WTC11 (cell line): ENCODE measurements at regions not wholly inside any gene's neighbourhood (a gene's known extent, or its start where the extent isn't known, plus 50 kb on each side); places are given as distances from the start of the nearest gene placed in this dataset.

Experiments used
- ATAC-seq: fragments of 200-7000 bp; cut with Tn5 transposase; 2 replicates; pipeline ENCODE4 v1.10.0; 2021; ENCODE audit warnings: mild to moderate bottlenecking, moderate library complexity
- CTCF ChIA-PET: fragments of 300-600 bp; sonication (Branson Sonifier 250); formaldehyde crosslinking; loops from one replicate; lab custom pipeline; 2021; ENCODE audit warnings: antibody characterized with exemption; lab: Charles Lee
- POLR2A ChIA-PET: fragments of 350-600 bp; sonication (Branson Sonifier 250); formaldehyde crosslinking; loops from one replicate; lab custom pipeline; 2021; ENCODE audit warnings: antibody characterized with exemption; lab: Charles Lee
- DNase-seq: peaks from one replicate; pipeline ENCODE4 v3.0.0; 2021; ENCODE audit warnings: low spot score
- H3K27ac Mint-ChIP-seq: 2 replicates; pipeline ENCODE4 v1.8.0; 2021; ENCODE audit warnings: mixed read lengths
- H3K27me3 Mint-ChIP-seq: 2 replicates; pipeline ENCODE4 v1.8.0; 2021; ENCODE audit warnings: low read depth, mild to moderate bottlenecking, moderate library complexity, mixed read lengths
- H3K36me3 Mint-ChIP-seq: 2 replicates; pipeline ENCODE4 v1.8.0; 2021; ENCODE audit warnings: mixed read lengths
- H3K4me1 Mint-ChIP-seq: 2 replicates; pipeline ENCODE4 v1.8.0; 2022; ENCODE audit warnings: mixed read lengths
- H3K4me3 Mint-ChIP-seq: 2 replicates; pipeline ENCODE4 v1.8.0; 2021; ENCODE audit warnings: mild to moderate bottlenecking, moderate library complexity, mixed read lengths
- H3K9me3 Mint-ChIP-seq: 2 replicates; pipeline ENCODE4 v1.8.0; 2021; ENCODE audit warnings: mixed read lengths
- ATF2 ChIP-seq: sonication (generic); formaldehyde crosslinking; IDR thresholded peaks from 2 replicates; pipeline ENCODE4 v1.8.1; 2022; ENCODE audit warnings: low read depth, missing genetic modification reagents, borderline replicate concordance
- CBFB ChIP-seq: sonication (generic); formaldehyde crosslinking; IDR thresholded peaks from 2 replicates; pipeline ENCODE4 v1.8.1; 2022; ENCODE audit warnings: mild to moderate bottlenecking, low read depth, missing genetic modification reagents
- ELF4 ChIP-seq: sonication (generic); formaldehyde crosslinking; IDR thresholded peaks from 2 replicates; pipeline ENCODE4 v1.8.1; 2022; ENCODE audit warnings: low read depth, mild to moderate bottlenecking, moderate library complexity, missing genetic modification reagents
- FOXP1 ChIP-seq: sonication (generic); formaldehyde crosslinking; IDR thresholded peaks from 2 replicates; pipeline ENCODE4 v1.8.0; 2022; ENCODE audit warnings: missing genetic modification reagents, mild to moderate bottlenecking, moderate library complexity, borderline replicate concordance
- GTF2I ChIP-seq: fragments of 250-450 bp; sonication (Bioruptor Pico); conservative IDR thresholded peaks from 2 replicates; pipeline ENCODE4 v1.4.0; 2021; ENCODE audit warnings: mild to moderate bottlenecking
- HMGA2 ChIP-seq: fragments of 250-450 bp; sonication (Bioruptor Pico); IDR thresholded peaks from 2 replicates; pipeline ENCODE4 v1.4.0; 2021; ENCODE audit warnings: mild to moderate bottlenecking, moderate library complexity
- JUN ChIP-seq: sonication (generic); formaldehyde crosslinking; IDR thresholded peaks from 2 replicates; pipeline ENCODE4 v1.8.0; 2023; ENCODE audit warnings: mild to moderate bottlenecking, missing genetic modification reagents
- NFE2L1 ChIP-seq: sonication (generic); formaldehyde crosslinking; IDR thresholded peaks from 2 replicates; pipeline ENCODE4 v1.8.1; 2023; ENCODE audit warnings: missing genetic modification reagents
- NR1H2 ChIP-seq: sonication (generic); formaldehyde crosslinking; IDR thresholded peaks from 2 replicates; pipeline ENCODE4 v1.9.0; 2021; ENCODE audit warnings: mild to moderate bottlenecking, moderate library complexity, missing genetic modification reagents
- SOX15 ChIP-seq: fragments of 250-450 bp; sonication (Bioruptor Pico); IDR thresholded peaks from 2 replicates; pipeline ENCODE4 v1.9.0; 2021; ENCODE audit warnings: mild to moderate bottlenecking
- STAT6 ChIP-seq: sonication (generic); formaldehyde crosslinking; conservative IDR thresholded peaks from 2 replicates; pipeline ENCODE4 v1.8.1; 2023; ENCODE audit warnings: mild to moderate bottlenecking, low read depth, missing genetic modification reagents, moderate library complexity
- ZNF416 ChIP-seq: fragments of 250-450 bp; sonication (Bioruptor Pico); IDR thresholded peaks from 2 replicates; pipeline ENCODE4 v1.9.0; 2021; ENCODE audit warnings: mild to moderate bottlenecking, inconsistent platforms
- ZNF512 ChIP-seq: sonication (generic); formaldehyde crosslinking; IDR thresholded peaks from 2 replicates; pipeline ENCODE4 v1.8.1; 2022; ENCODE audit warnings: missing genetic modification reagents, borderline replicate concordance
- ZNF532 ChIP-seq: fragments of 250-450 bp; sonication (Bioruptor Pico); IDR thresholded peaks from 2 replicates; pipeline ENCODE4 v1.9.0; 2021; ENCODE audit warnings: mild to moderate bottlenecking, borderline replicate concordance
- ZNF671 ChIP-seq: fragments of 250-450 bp; sonication (Bioruptor Pico); IDR thresholded peaks from 2 replicates; pipeline ENCODE4 v1.8.0; 2021; ENCODE audit warnings: mild to moderate bottlenecking
- TF ChIP-seq, protein P1 (sequence below): sonication (generic); formaldehyde crosslinking; IDR thresholded peaks from 2 replicates; pipeline ENCODE4 v1.8.0; 2023; ENCODE audit warnings: missing genetic modification reagents, mild to moderate bottlenecking, borderline replicate concordance
- TF ChIP-seq, protein P2 (sequence below): sonication (generic); formaldehyde crosslinking; IDR thresholded peaks from 2 replicates; pipeline ENCODE4 v1.8.1; 2022; ENCODE audit warnings: mild to moderate bottlenecking, moderate library complexity, missing genetic modification reagents

- Mint-ChIP-seq H3K27ac (no peak overlapping the region), H3K27me3 (peaks cover 3% of the 10 kb centered on the region; the same call in 1 of the 2 replicates)
Measured at GRCh38 chr16:49024016-49024415, 257.6 kb downstream of the CBLN1 start.

More at GRCh38 chr16:49024016-49024415, 257.6 kb downstream of the CBLN1 start:
- TF ChIP-seq ZNF512 (CRISPR knock-in tag): no peak
- TF ChIP-seq ATF2 (CRISPR knock-in tag): no peak
- no peak for TF ChIP-seq FOXP1
- TF ChIP-seq GTF2I: no peak
- no peak for TF ChIP-seq NFE2L1
- TF ChIP-seq HMGA2 (CRISPR knock-in tag): no peak
- TF ChIP-seq, protein P1, sequence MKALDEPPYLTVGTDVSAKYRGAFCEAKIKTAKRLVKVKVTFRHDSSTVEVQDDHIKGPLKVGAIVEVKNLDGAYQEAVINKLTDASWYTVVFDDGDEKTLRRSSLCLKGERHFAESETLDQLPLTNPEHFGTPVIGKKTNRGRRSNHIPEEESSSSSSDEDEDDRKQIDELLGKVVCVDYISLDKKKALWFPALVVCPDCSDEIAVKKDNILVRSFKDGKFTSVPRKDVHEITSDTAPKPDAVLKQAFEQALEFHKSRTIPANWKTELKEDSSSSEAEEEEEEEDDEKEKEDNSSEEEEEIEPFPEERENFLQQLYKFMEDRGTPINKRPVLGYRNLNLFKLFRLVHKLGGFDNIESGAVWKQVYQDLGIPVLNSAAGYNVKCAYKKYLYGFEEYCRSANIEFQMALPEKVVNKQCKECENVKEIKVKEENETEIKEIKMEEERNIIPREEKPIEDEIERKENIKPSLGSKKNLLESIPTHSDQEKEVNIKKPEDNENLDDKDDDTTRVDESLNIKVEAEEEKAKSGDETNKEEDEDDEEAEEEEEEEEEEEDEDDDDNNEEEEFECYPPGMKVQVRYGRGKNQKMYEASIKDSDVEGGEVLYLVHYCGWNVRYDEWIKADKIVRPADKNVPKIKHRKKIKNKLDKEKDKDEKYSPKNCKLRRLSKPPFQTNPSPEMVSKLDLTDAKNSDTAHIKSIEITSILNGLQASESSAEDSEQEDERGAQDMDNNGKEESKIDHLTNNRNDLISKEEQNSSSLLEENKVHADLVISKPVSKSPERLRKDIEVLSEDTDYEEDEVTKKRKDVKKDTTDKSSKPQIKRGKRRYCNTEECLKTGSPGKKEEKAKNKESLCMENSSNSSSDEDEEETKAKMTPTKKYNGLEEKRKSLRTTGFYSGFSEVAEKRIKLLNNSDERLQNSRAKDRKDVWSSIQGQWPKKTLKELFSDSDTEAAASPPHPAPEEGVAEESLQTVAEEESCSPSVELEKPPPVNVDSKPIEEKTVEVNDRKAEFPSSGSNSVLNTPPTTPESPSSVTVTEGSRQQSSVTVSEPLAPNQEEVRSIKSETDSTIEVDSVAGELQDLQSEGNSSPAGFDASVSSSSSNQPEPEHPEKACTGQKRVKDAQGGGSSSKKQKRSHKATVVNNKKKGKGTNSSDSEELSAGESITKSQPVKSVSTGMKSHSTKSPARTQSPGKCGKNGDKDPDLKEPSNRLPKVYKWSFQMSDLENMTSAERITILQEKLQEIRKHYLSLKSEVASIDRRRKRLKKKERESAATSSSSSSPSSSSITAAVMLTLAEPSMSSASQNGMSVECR: no peak
- no peak for TF ChIP-seq ZNF671 (CRISPR knock-in tag)
- TF ChIP-seq JUN (CRISPR knock-in tag): no peak
- TF ChIP-seq, protein P2, sequence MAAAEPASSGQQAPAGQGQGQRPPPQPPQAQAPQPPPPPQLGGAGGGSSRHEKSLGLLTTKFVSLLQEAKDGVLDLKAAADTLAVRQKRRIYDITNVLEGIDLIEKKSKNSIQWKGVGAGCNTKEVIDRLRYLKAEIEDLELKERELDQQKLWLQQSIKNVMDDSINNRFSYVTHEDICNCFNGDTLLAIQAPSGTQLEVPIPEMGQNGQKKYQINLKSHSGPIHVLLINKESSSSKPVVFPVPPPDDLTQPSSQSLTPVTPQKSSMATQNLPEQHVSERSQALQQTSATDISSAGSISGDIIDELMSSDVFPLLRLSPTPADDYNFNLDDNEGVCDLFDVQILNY (CRISPR knock-in tag): no peak
- no peak for TF ChIP-seq STAT6
- TF ChIP-seq ZNF416 (CRISPR knock-in tag): no peak
- TF ChIP-seq ELF4: no peak
- no peak for TF ChIP-seq SOX15 (CRISPR knock-in tag)
- TF ChIP-seq ZNF532 (CRISPR knock-in tag): no peak
- no peak for TF ChIP-seq CBFB (CRISPR knock-in tag)
- no peak for TF ChIP-seq NR1H2 (CRISPR knock-in tag)
- ChIA-PET POLR2A (no interaction called here), CTCF (no interaction called here)
- Mint-ChIP-seq H3K36me3 (no peaks in the 10 kb centered on the region), H3K9me3 (peaks cover 8% of the 10 kb centered on the region), H3K4me3 (no peak overlapping the region), H3K4me1 (peaks cover 71% of the 10 kb centered on the region)
- no peak for DNase-seq
- ATAC-seq: no peak
